ENCODE measurements at regions not wholly inside any gene's neighbourhood (a gene's known extent, or its start where the extent isn't known, plus 50 kb on each side); places are given as distances from the start of the nearest gene placed in this dataset.

GRCh38 chr20:1845163-1845523, 50.1 kb upstream of the SIRPA start:
- in situ Hi-C loops (cut with HindIII; ENCODE audit: extremely low pct_ligation_motif_present, low pct_unique_long_range_greater_than_20kb) = no loop called here
- Histone ChIP-seq H3K79me2 (ENCODE audit: insufficient read depth, low read length) (no peaks in the 10 kb centered on the region), H3K4me2 (ENCODE audit: low read depth, low read length) (no peak overlapping the region), H3K9ac (ENCODE audit: insufficient read depth, low read depth, low read length) (no peak overlapping the region), H3K4me1 (ENCODE audit: insufficient read depth, low read length) (peaks cover 11% of the 10 kb centered on the region), H3K9me3 (ENCODE audit: low read length) (no peaks in the 10 kb centered on the region), H3K4me3 (replicated peaks in 1 of 3; ENCODE audit: insufficient read depth in 1 of 3, low read depth in 2 of 3, low read length in 3 of 3) (no peak overlapping the region), H3K27ac (ENCODE audit: extremely low read length, insufficient read depth, low read length) (no peak overlapping the region), H2AFZ (ENCODE audit: low read length) (no peak overlapping the region), H4K20me1 (ENCODE audit: insufficient read depth, low read length) (no peaks in the 10 kb centered on the region), H3K36me3 (replicated peaks in 1 of 2; ENCODE audit: control insufficient read depth in 1 of 2, insufficient read depth in 2 of 2, low read length in 2 of 2) (no peaks in the 10 kb centered on the region), H3K27me3 (ENCODE audit: control insufficient read depth in 1 of 2, insufficient read depth in 2 of 2, low read length in 2 of 2) (no peaks in the 10 kb centered on the region)
- ChIA-PET POLR2A (no interaction called here), CTCF (ENCODE audit: low intra/inter-chr PET ratio, low total read pairs) (no interaction called here)
- FAIRE-seq (no peak), ATAC-seq (no peak), DNase-seq (ENCODE audit: low spot score) (no peak)
- BruUV-seq (replicated peaks) = no TSS peak
- no peak for TF ChIP-seq GATAD2A (CRISPR knock-in tag; IDR thresholded peaks at IDR 0.05)
- no peak for TF ChIP-seq SIX4 (CRISPR knock-in tag; IDR thresholded peaks at IDR 0.05)
- TF ChIP-seq MAF1 (CRISPR knock-in tag; IDR thresholded peaks at IDR 0.05; ENCODE audit: borderline replicate concordance) = no peak
- TF ChIP-seq AHR (CRISPR knock-in tag; IDR thresholded peaks at IDR 0.05) = no peak
- no peak for TF ChIP-seq PRPF4 (IDR thresholded peaks at IDR 0.05; ENCODE audit: low read depth, low read length, poor library complexity, severe bottlenecking)
- no peak for TF ChIP-seq ZNF382 (CRISPR knock-in tag; IDR thresholded peaks at IDR 0.05; ENCODE audit: borderline replicate concordance)
- TF ChIP-seq BCLAF1 (IDR thresholded peaks at IDR 0.05) = no peak
- no peak for TF ChIP-seq ZMAT5 (CRISPR knock-in tag; IDR thresholded peaks at IDR 0.05; ENCODE audit: borderline replicate concordance, low read depth)
- no peak for TF ChIP-seq ADNP (CRISPR knock-in tag; IDR thresholded peaks at IDR 0.05)
- TF ChIP-seq MXD1 (CRISPR knock-in tag; IDR thresholded peaks at IDR 0.05) = no peak
- no peak for TF ChIP-seq ZNF792 (CRISPR knock-in tag; IDR thresholded peaks at IDR 0.05)
- no peak for TF ChIP-seq ZKSCAN1 (IDR thresholded peaks at IDR 0.05; ENCODE audit: low read length)
- no peak for TF ChIP-seq NR0B2 (CRISPR knock-in tag; IDR thresholded peaks at IDR 0.05)
- TF ChIP-seq ZIK1 (CRISPR knock-in tag; IDR thresholded peaks at IDR 0.05; ENCODE audit: borderline replicate concordance, low read depth) = no peak
- TF ChIP-seq PAX8 (CRISPR knock-in tag; IDR thresholded peaks at IDR 0.05; ENCODE audit: borderline replicate concordance) = no peak
- TF ChIP-seq NONO (IDR thresholded peaks at IDR 0.05) = no peak
- TF ChIP-seq NONO (CRISPR knock-in tag; conservative IDR thresholded peaks at IDR 0.05) = no peak
- no peak for TF ChIP-seq MATR3 (CRISPR knock-in tag; IDR thresholded peaks at IDR 0.05)
- TF ChIP-seq TOE1 (CRISPR knock-in tag; IDR thresholded peaks at IDR 0.05) = no peak
- no peak for TF ChIP-seq ZNF761 (CRISPR knock-in tag; conservative IDR thresholded peaks at IDR 0.05)
- TF ChIP-seq PTBP1 (IDR thresholded peaks at IDR 0.05; ENCODE audit: low read depth, low read length, poor library complexity, severe bottlenecking) = no peak
- 13% methylated on average over 1 of the region's 1 CpG for WGBS (ENCODE audit: low lambda C conversion rate)
- intact Hi-C loops (cut with micrococcal nuclease; ENCODE audit: unreplicated experiment) = no loop called here

Data from HepG2 (cell line).